Esophagus squamous epithelium (tissue), 5 donors: ENCODE measurements at regions not wholly inside any gene's neighbourhood (a gene's known extent, or its start where the extent isn't known, plus 50 kb on each side); places are given as distances from the start of the nearest gene placed in this dataset.

Source experiments
- DNase-seq: peaks from one replicate; lab custom pipeline; 2025; lab: John Stamatoyannopoulos, UW
- H3K27ac ChIP-seq, 4 donors: fragments of 200-600 bp; sonication (generic); one replicate each; pipeline ENCODE4 v1.5.1; 2016 to 2019; ENCODE audit warnings: mild to moderate bottlenecking in 1 of 4
- H3K27me3 ChIP-seq, 4 donors: fragments of 200-600 bp; sonication (generic); 1 replicate in 3 of 4; 2 replicates in 1 of 4; pipeline versions ENCODE4 v1.5.1 to v1.6.0; 2017 to 2021; ENCODE audit warnings: antibody characterized with exemption in 1 of 4
- H3K36me3 ChIP-seq, 3 donors: fragments of 200-600 bp; sonication (generic); one replicate each; pipeline ENCODE4 v1.5.1; 2016 to 2019
- H3K4me1 ChIP-seq, 3 donors: fragments of 200-600 bp; sonication (generic); one replicate each; pipeline ENCODE4 v1.5.1; 2017 to 2019
- H3K4me3 ChIP-seq, 4 donors: fragments of 200-600 bp; sonication (generic); 1 replicate in 3 of 4; 2 replicates in 1 of 4; pipeline ENCODE4 v1.5.1; 2016 to 2019; ENCODE audit warnings: mild to moderate bottlenecking in 2 of 4, moderate library complexity in 1 of 4
- H3K9me3 ChIP-seq, 3 donors: fragments of 200-600 bp; sonication (generic); one replicate each; pipeline ENCODE4 v1.5.1; 2016 to 2019
- CTCF ChIP-seq, 6 experiments: fragments of 450-650 bp in 4 of 6; fragments of 200-600 bp in 2 of 6; sonication (generic) in 2 of 6; IDR thresholded peaks; one replicate each; pipeline ENCODE4 v1.5.1; 2016 to 2019; ENCODE audit warnings: antibody characterized with exemption in 6 of 6, mild to moderate bottlenecking in 4 of 6, moderate library complexity in 4 of 6
- POLR2A ChIP-seq, 4 donors: fragments of 450-650 bp; IDR thresholded peaks; one replicate each; pipeline ENCODE4 v1.6.1; 2017; ENCODE audit warnings: antibody characterized with exemption in 4 of 4, mild to moderate bottlenecking in 4 of 4, moderate library complexity in 3 of 4
- WGBS, 2 donors: methylation state at CpG; one replicate each; pipeline ENCODE4 v1.1.5; 2018; 5-methylcytosine and 5-hydroxymethylcytosine counted together
- intact Hi-C: fragments of 100-400 bp; cut with DNase I; formaldehyde crosslinking; loops from one replicate; pipeline ENCODE4 v1.15.0; 2022
- donor health status: DM: yes; HTN: yes; CAD: no.

GRCh38 chr16:65782611-65783600 lies 583.6 kb upstream of the CDH5 start:
- Histone ChIP-seq H3K27ac (no peak overlapping the region), H3K9me3 (no peaks in the 10 kb centered on the region), H3K27me3 (no peaks in the 10 kb centered on the region), H3K36me3 (no peaks in the 10 kb centered on the region), H3K4me3 (no peak overlapping the region), H3K4me1 (peaks cover 3 to 30% (median 14%) of the 10 kb centered on the region in 3 donors)
- DNase-seq = no peak
- WGBS, 2 donors = 26 to 33% methylated on average over 7 to 9 of the region's 13 CpGs
- TF ChIP-seq CTCF (IDR thresholded peaks at IDR 0.05) (no peak), POLR2A (IDR thresholded peaks at IDR 0.05) (no peak)
- intact Hi-C loops = no loop called here

DNA sequence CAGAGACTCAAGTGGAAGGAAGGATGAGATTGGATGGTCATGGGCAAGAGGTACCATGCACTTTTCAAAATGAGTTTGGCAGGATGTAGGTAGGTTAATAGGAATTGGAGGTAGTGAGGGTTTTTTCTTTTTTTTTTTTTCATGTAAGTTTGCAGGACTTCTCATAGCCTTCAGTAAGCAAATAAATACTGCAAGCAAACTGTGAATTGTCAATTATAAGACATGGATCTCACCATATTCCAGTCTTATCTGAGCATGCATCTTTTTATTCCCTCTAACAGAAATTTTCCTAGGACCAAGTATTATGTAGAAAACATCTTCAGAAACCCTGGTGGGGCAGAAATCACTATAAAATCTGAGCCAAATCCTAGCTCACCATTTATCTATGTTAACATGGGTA lies 584.6 kb upstream of the CDH5 start:
- Histone ChIP-seq H3K9me3 (peaks cover 0 to 4% (median 0%) of the 10 kb centered on the region in 3 donors), H3K36me3 (no peaks in the 10 kb centered on the region), H3K27me3 (no peaks in the 10 kb centered on the region), H3K4me3 (no peak overlapping the region), H3K4me1 (peaks cover 3 to 23% (median 14%) of the 10 kb centered on the region in 3 donors), H3K27ac (no peak overlapping the region)
- no peak for DNase-seq
- intact Hi-C loops = no loop called here
- no peak for TF ChIP-seq POLR2A (IDR thresholded peaks at IDR 0.05)
- no peak for TF ChIP-seq CTCF (IDR thresholded peaks at IDR 0.05)

DNA sequence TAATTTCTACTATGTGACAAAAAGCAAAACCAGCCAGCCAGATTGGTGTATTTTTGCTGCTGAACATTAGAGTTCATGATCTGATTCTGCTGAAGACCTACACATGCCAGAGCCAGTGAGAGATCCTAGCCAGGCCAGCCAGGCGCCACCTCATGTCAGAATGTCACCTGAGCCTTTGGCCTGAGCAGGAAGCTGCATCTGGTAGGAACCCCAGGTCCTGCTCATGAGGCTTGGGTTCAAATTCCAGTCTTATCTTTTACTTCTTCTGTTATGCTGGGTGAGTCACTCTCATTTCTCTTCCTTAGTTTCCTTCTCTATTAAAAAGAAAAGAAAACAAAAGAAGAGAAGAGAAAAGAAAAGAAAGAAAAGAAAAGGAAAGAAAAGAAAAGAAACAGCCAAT lies 585.1 kb upstream of the CDH5 start:
- Histone ChIP-seq H3K9me3 (peaks cover 0 to 9% (median 2%) of the 10 kb centered on the region in 3 donors), H3K4me1 (peaks cover 3 to 19% (median 14%) of the 10 kb centered on the region in 3 donors), H3K36me3 (no peaks in the 10 kb centered on the region), H3K27ac (no peak overlapping the region), H3K27me3 (no peaks in the 10 kb centered on the region), H3K4me3 (no peak overlapping the region)
- intact Hi-C loops = no loop called here
- DNase-seq = no peak
- WGBS, 2 donors = 75 to 88% methylated on average over 1 of the region's 1 CpG
- TF ChIP-seq POLR2A (IDR thresholded peaks at IDR 0.05) (no peak), CTCF (IDR thresholded peaks at IDR 0.05) (no peak)

GRCh38 chr16:65779201-65779600 lies 587.3 kb upstream of the CDH5 start:
- intact Hi-C loops = no loop called here
- TF ChIP-seq CTCF (IDR thresholded peaks at IDR 0.05) (no peak), POLR2A (IDR thresholded peaks at IDR 0.05) (no peak)
- WGBS, 2 donors = 71 to 87% methylated on average over 7 of the region's 7 CpGs
- H3K27ac ChIP-seq = no peak overlapping the region
- H3K4me1 ChIP-seq = peaks cover 3 to 18% (median 14%) of the 10 kb centered on the region in 3 donors
- no peak overlapping the region for H3K4me3 ChIP-seq
- no peaks in the 10 kb centered on the region for H3K36me3 ChIP-seq
- H3K27me3 ChIP-seq = no peaks in the 10 kb centered on the region
- H3K9me3 ChIP-seq = peaks cover 0 to 10% (median 4%) of the 10 kb centered on the region in 3 donors
- DNase-seq = no peak

- WGBS, 2 donors = 78 to 86% methylated on average over 2 of the region's 2 CpGs
- intact Hi-C loops = no loop called here
- no peak for TF ChIP-seq CTCF (IDR thresholded peaks at IDR 0.05)
- TF ChIP-seq POLR2A (IDR thresholded peaks at IDR 0.05) = no peak
Observed at GRCh38 chr16:65776639-65777183, 589.8 kb upstream of the CDH5 start.

More at GRCh38 chr16:65776639-65777183, 589.8 kb upstream of the CDH5 start:
- Histone ChIP-seq H3K9me3 (peaks cover 0 to 10% (median 5%) of the 10 kb centered on the region in 3 donors), H3K4me3 (no peak overlapping the region), H3K27me3 (no peaks in the 10 kb centered on the region), H3K4me1 (no peaks in the 10 kb centered on the region), H3K27ac (no peak overlapping the region), H3K36me3 (no peaks in the 10 kb centered on the region)
- DNase-seq = no peak
